IMR-90 (cell line): ENCODE measurements at regions not wholly inside any gene's neighbourhood (a gene's known extent, or its start where the extent isn't known, plus 50 kb on each side); places are given as distances from the start of the nearest gene placed in this dataset.

Experiments used
- ATAC-seq: fragments of 200-7000 bp; cut with Tn5 transposase; 2 replicates; pipeline ENCODE4 v1.9.1; 2020; ENCODE audit warnings: low read depth, mild to moderate bottlenecking, moderate library complexity
- BruUV-seq: library from RNA; stranded (reverse); fragments of 400-500 nt; replicated peaks from 2 replicates; lab custom pipeline; 2021; lab: Mats Ljungman, UMichigan
- CTCF ChIA-PET: fragments of 300-600 bp; formaldehyde crosslinking; extraction: SDS; loops from one replicate; lab custom pipeline; 2021; ENCODE audit warnings: antibody characterized with exemption; lab: Yijun Ruan, JAX
- POLR2A ChIA-PET: fragments of 300-600 bp; sonication (Branson Sonifier 250); formaldehyde crosslinking; loops from one replicate; lab custom pipeline; 2022; ENCODE audit warnings: antibody characterized with exemption; ENCODE audit not compliant: unreplicated experiment; lab: Charles Lee
- DNase-seq: peaks from one replicate; pipeline ENCODE4 v3.0.0; 2013
- H2AFZ ChIP-seq: replicated peaks from 2 replicates; pipeline ENCODE3; 2013; ENCODE audit warnings: low read length, mild to moderate bottlenecking; ENCODE audit not compliant: poor library complexity
- H2AK5ac ChIP-seq: 2 replicates; pipeline ENCODE4 v1.6.1; 2013; ENCODE audit warnings: low read depth, low read length, inconsistent platforms
- H2AK9ac ChIP-seq: replicated peaks from 2 replicates; pipeline ENCODE3; 2013; ENCODE audit warnings: mild to moderate bottlenecking, low read depth, low read length, moderate library complexity; ENCODE audit not compliant: poor library complexity
- H2BK120ac ChIP-seq: 2 replicates; pipeline ENCODE4 v1.6.1; 2013; ENCODE audit warnings: low read depth, low read length, inconsistent platforms
- H2BK15ac ChIP-seq: 3 replicates; pipeline ENCODE4 v1.6.1; 2013; ENCODE audit warnings: low read depth, low read length, inconsistent platforms
- H2BK20ac ChIP-seq: 2 replicates; pipeline ENCODE4 v1.6.1; 2013; ENCODE audit warnings: low read depth, mild to moderate bottlenecking, inconsistent platforms, low read length, moderate library complexity
- H2BK5ac ChIP-seq: 2 replicates; pipeline ENCODE4 v1.6.1; 2013; ENCODE audit warnings: mild to moderate bottlenecking, low read depth, low read length, inconsistent platforms; ENCODE audit not compliant: poor library complexity, severe bottlenecking
- H3K14ac ChIP-seq: replicated peaks from 2 replicates; pipeline ENCODE4 v1.6.1; 2013; ENCODE audit warnings: low read depth, low read length, inconsistent platforms
- H3K18ac ChIP-seq: 2 replicates; pipeline ENCODE4 v1.6.1; 2013; ENCODE audit warnings: low read depth, low read length, control low read depth
- H3K23ac ChIP-seq: 2 replicates; pipeline ENCODE4 v1.6.1; 2013; ENCODE audit warnings: low read depth, low read length, inconsistent platforms
- H3K27ac ChIP-seq: 2 replicates; pipeline ENCODE4 v1.5.1; 2013; ENCODE audit warnings: mild to moderate bottlenecking, control low read depth, low read length; ENCODE audit not compliant: insufficient read depth
- H3K27me3 ChIP-seq: 2 replicates; pipeline ENCODE4 v1.6.1; 2013; ENCODE audit warnings: low read length; ENCODE audit not compliant: control insufficient read depth, insufficient read depth
- H3K36me3 ChIP-seq: 2 replicates; pipeline ENCODE4 v1.6.1; 2013; ENCODE audit warnings: low read length, mixed read lengths; ENCODE audit not compliant: control insufficient read depth, insufficient read depth
- H3K4ac ChIP-seq: 2 replicates; pipeline ENCODE4 v1.6.1; 2013; ENCODE audit warnings: low read depth, low read length, inconsistent platforms
- H3K4me1 ChIP-seq: 2 replicates; pipeline ENCODE4 v1.6.1; 2013; ENCODE audit warnings: low read length, mixed read lengths; ENCODE audit not compliant: control insufficient read depth, insufficient read depth
- H3K4me2 ChIP-seq: 2 replicates; pipeline ENCODE4 v1.6.1; 2013; ENCODE audit warnings: low read depth, mild to moderate bottlenecking, control low read depth, low read length, moderate library complexity
- H3K4me3 ChIP-seq: 2 replicates; pipeline ENCODE4 v1.5.1; 2013; ENCODE audit warnings: low read depth, mild to moderate bottlenecking, control low read depth, low read length, moderate library complexity; ENCODE audit not compliant: insufficient read depth
- H3K56ac ChIP-seq: 2 replicates; pipeline ENCODE4 v1.6.1; 2013; ENCODE audit warnings: low read length, inconsistent platforms; ENCODE audit not compliant: insufficient read depth; ENCODE audit errors: extremely low read depth
- H3K79me1 ChIP-seq, 2 experiments: 2 replicates each; pipeline ENCODE4 v1.6.1; 2013; ENCODE audit warnings: low read length in 2 of 2, inconsistent platforms in 1 of 2, low read depth in 1 of 2
- H3K9ac ChIP-seq: 2 replicates; pipeline ENCODE4 v1.6.1; 2013; ENCODE audit warnings: low read depth, low read length, control low read depth
- H3K9me1 ChIP-seq: 2 replicates; pipeline ENCODE4 v1.6.1; 2013; ENCODE audit warnings: low read length, inconsistent platforms; ENCODE audit not compliant: insufficient read depth
- H3K9me3 ChIP-seq: 2 replicates; pipeline ENCODE4 v1.6.1; 2013; ENCODE audit warnings: low read length; ENCODE audit not compliant: control insufficient read depth, insufficient read depth
- H4K20me1 ChIP-seq: 2 replicates; pipeline ENCODE4 v1.6.1; 2013; ENCODE audit warnings: low read length, inconsistent platforms; ENCODE audit not compliant: insufficient read depth
- H4K5ac ChIP-seq: 2 replicates; pipeline ENCODE4 v1.6.1; 2013; ENCODE audit warnings: mild to moderate bottlenecking, low read depth, low read length, control low read depth
- H4K8ac ChIP-seq, 2 experiments: 2 replicates each; pipeline ENCODE4 v1.6.1; 2013; ENCODE audit warnings: low read depth in 2 of 2, low read length in 2 of 2, control low read depth in 1 of 2, inconsistent platforms in 1 of 2
- H4K91ac ChIP-seq: 2 replicates; pipeline ENCODE4 v1.6.1; 2013; ENCODE audit warnings: low read depth, low read length, inconsistent platforms; ENCODE audit not compliant: insufficient read depth
- BHLHE40 ChIP-seq: fragments of 150-350 bp; IDR thresholded peaks from 2 replicates; pipeline ENCODE4 v1.6.1; 2016; ENCODE audit warnings: mild to moderate bottlenecking, low read depth, low read length
- CEBPB ChIP-seq: IDR thresholded peaks from 2 replicates; pipeline ENCODE4 v1.6.1; 2012; ENCODE audit warnings: low read depth, low read length, improper control_type of control experiment
- CHD1 ChIP-seq: IDR thresholded peaks from 2 replicates; pipeline ENCODE4 v1.6.1; 2012; ENCODE audit warnings: low read depth, low read length, improper control_type of control experiment
- FOS ChIP-seq: fragments of 150-350 bp; IDR thresholded peaks from 2 replicates; pipeline ENCODE4 v1.6.1; 2016; ENCODE audit warnings: low read depth, low read length
- MAFK ChIP-seq: IDR thresholded peaks from 2 replicates; pipeline ENCODE4 v1.6.1; 2012; ENCODE audit warnings: low read depth, low read length, improper control_type of control experiment
- MAZ ChIP-seq: IDR thresholded peaks from 2 replicates; pipeline ENCODE4 v1.6.1; 2012; ENCODE audit warnings: low read depth, mild to moderate bottlenecking, low read length, improper control_type of control experiment, moderate library complexity, borderline replicate concordance
- MXI1 ChIP-seq: IDR thresholded peaks from 2 replicates; pipeline ENCODE4 v1.6.1; 2012; ENCODE audit warnings: low read depth, mild to moderate bottlenecking, low read length, moderate library complexity, borderline replicate concordance
- NFE2L2 ChIP-seq: fragments of 150-350 bp; IDR thresholded peaks from 2 replicates; pipeline ENCODE4 v1.6.1; 2016; ENCODE audit warnings: low read depth, mild to moderate bottlenecking, low read length
- POLR2A ChIP-seq: IDR thresholded peaks from 2 replicates; pipeline ENCODE4 v1.6.1; 2012; ENCODE audit warnings: mild to moderate bottlenecking, low read depth, low read length
- RAD21 ChIP-seq: IDR thresholded peaks from 2 replicates; pipeline ENCODE4 v1.6.1; 2012; ENCODE audit warnings: low read length, improper control_type of control experiment
- RCOR1 ChIP-seq: IDR thresholded peaks from 2 replicates; pipeline ENCODE4 v1.6.1; 2012; ENCODE audit warnings: mild to moderate bottlenecking, low read length, improper control_type of control experiment; ENCODE audit not compliant: insufficient replicate concordance
- RFX5 ChIP-seq: IDR thresholded peaks from 2 replicates; pipeline ENCODE4 v1.8.0; 2012; ENCODE audit warnings: low read depth, mild to moderate bottlenecking, low read length, moderate library complexity
- SMC3 ChIP-seq: fragments of 150-350 bp; IDR thresholded peaks from 2 replicates; pipeline ENCODE4 v1.6.1; 2016; ENCODE audit warnings: low read depth, mild to moderate bottlenecking, antibody characterized with exemption, low read length, moderate library complexity
- WGBS, 2 experiments: methylation state at CpG; one replicate each; pipeline versions ENCODE4 v1.1.5 to v1.1.7; 2013; ENCODE audit warnings: missing lambda C conversion rate in 2 of 2; ENCODE audit not compliant: insufficient read length in 1 of 2; ENCODE audit errors: extremely low coverage in 2 of 2; 5-methylcytosine and 5-hydroxymethylcytosine counted together
- dilution Hi-C: fragments of 300-500 bp; cut with HindIII; formaldehyde crosslinking; loops from one replicate; pipeline ENCODE4 v1.14.3; 2018; ENCODE audit warnings: low sequenced_read_pairs; ENCODE audit not compliant: unreplicated experiment
- in situ Hi-C: fragments of 300-500 bp; cut with MboI; formaldehyde crosslinking; loops from 3 replicates; pipeline ENCODE4 v1.14.3; 2019; ENCODE audit warnings: low sequenced_read_pairs, inconsistent platforms, mixed read lengths
- intact Hi-C: fragments of 100-400 bp; cut with micrococcal nuclease; formaldehyde crosslinking; loops from 2 replicates; pipeline ENCODE4 v1.10.0; 2022
- TF ChIP-seq, protein P1 (sequence below): fragments of 150-350 bp; IDR thresholded peaks from 2 replicates; pipeline ENCODE4 v1.6.1; 2016; ENCODE audit warnings: low read depth, mild to moderate bottlenecking, low read length, moderate library complexity, borderline replicate concordance
- TF ChIP-seq, protein P2 (sequence below): fragments of 150-350 bp; IDR thresholded peaks from 2 replicates; pipeline ENCODE4 v1.6.1; 2017; ENCODE audit warnings: mild to moderate bottlenecking, antibody characterized with exemption, low read length, low read depth
- TF ChIP-seq, protein P3 (sequence below): conservative IDR thresholded peaks from 2 replicates; pipeline ENCODE4 v1.5.1; 2012; ENCODE audit warnings: mild to moderate bottlenecking, low read depth, low read length, improper control_type of control experiment

DNA sequence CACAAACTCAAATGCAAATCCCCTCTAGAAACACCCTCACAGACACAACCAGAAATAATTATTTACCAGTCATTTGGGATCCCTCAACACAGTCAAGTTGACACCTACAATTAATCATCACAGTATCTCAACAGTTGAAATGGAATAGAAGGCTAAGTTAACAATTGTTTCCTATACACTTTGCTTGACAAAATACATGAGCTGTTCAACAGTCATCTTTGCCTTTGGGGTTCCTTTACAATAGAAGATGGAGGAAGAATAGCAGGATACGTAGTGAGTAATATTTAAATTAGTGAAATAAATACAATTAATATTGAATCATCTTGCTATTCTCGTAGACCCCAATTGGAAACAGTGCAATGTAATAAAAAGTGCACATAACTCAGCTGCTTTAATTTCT lies 487.3 kb upstream of the ADAMTS5 start:
- no peak overlapping the region for H2BK120ac ChIP-seq
- no peak overlapping the region for H2BK5ac ChIP-seq
- no peak overlapping the region for H4K5ac ChIP-seq
- ChIA-PET CTCF (no interaction called here), POLR2A (no interaction called here)
- no peak overlapping the region for H3K56ac ChIP-seq
- no peak for TF ChIP-seq MXI1
- TF ChIP-seq, protein P1, sequence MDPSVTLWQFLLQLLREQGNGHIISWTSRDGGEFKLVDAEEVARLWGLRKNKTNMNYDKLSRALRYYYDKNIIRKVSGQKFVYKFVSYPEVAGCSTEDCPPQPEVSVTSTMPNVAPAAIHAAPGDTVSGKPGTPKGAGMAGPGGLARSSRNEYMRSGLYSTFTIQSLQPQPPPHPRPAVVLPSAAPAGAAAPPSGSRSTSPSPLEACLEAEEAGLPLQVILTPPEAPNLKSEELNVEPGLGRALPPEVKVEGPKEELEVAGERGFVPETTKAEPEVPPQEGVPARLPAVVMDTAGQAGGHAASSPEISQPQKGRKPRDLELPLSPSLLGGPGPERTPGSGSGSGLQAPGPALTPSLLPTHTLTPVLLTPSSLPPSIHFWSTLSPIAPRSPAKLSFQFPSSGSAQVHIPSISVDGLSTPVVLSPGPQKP: no peak
- TF ChIP-seq FOS: no peak
- no peak for TF ChIP-seq CEBPB
- no peak for TF ChIP-seq BHLHE40
- TF ChIP-seq MAZ: no peak
- TF ChIP-seq, protein P2, sequence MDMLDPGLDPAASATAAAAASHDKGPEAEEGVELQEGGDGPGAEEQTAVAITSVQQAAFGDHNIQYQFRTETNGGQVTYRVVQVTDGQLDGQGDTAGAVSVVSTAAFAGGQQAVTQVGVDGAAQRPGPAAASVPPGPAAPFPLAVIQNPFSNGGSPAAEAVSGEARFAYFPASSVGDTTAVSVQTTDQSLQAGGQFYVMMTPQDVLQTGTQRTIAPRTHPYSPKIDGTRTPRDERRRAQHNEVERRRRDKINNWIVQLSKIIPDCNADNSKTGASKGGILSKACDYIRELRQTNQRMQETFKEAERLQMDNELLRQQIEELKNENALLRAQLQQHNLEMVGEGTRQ: no peak
- no peak for TF ChIP-seq RCOR1
- TF ChIP-seq, protein P3, sequence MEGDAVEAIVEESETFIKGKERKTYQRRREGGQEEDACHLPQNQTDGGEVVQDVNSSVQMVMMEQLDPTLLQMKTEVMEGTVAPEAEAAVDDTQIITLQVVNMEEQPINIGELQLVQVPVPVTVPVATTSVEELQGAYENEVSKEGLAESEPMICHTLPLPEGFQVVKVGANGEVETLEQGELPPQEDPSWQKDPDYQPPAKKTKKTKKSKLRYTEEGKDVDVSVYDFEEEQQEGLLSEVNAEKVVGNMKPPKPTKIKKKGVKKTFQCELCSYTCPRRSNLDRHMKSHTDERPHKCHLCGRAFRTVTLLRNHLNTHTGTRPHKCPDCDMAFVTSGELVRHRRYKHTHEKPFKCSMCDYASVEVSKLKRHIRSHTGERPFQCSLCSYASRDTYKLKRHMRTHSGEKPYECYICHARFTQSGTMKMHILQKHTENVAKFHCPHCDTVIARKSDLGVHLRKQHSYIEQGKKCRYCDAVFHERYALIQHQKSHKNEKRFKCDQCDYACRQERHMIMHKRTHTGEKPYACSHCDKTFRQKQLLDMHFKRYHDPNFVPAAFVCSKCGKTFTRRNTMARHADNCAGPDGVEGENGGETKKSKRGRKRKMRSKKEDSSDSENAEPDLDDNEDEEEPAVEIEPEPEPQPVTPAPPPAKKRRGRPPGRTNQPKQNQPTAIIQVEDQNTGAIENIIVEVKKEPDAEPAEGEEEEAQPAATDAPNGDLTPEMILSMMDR: no peak
- TF ChIP-seq RFX5: no peak
- TF ChIP-seq CHD1: no peak
- no peak for TF ChIP-seq POLR2A
- TF ChIP-seq SMC3: no peak
- no peak for TF ChIP-seq MAFK
- no peak for TF ChIP-seq RAD21
- no peak for TF ChIP-seq NFE2L2
- no peak overlapping the region for H4K91ac ChIP-seq
- dilution Hi-C loops: no loop called here
- H2AK9ac ChIP-seq: no peak overlapping the region
- BruUV-seq: no TSS peak
- no peak overlapping the region for H3K4ac ChIP-seq
- no peak overlapping the region for H3K23ac ChIP-seq
- H3K9me3 ChIP-seq: no peaks in the 10 kb centered on the region
- no peaks in the 10 kb centered on the region for H3K79me1 ChIP-seq
- ATAC-seq: no peak
- no peak overlapping the region for H3K18ac ChIP-seq
- no peak overlapping the region for H3K9ac ChIP-seq
- WGBS, 2 experiments: no CpG with 5 or more reads among the region's 2 CpGs
- no peaks in the 10 kb centered on the region for H3K36me3 ChIP-seq
- in situ Hi-C loops: no loop called here
- no peak overlapping the region for H3K4me3 ChIP-seq
- H2AK5ac ChIP-seq: no peak overlapping the region
- H4K8ac ChIP-seq: no peak overlapping the region
- no peaks in the 10 kb centered on the region for H3K9me1 ChIP-seq
- no peak overlapping the region for H2BK20ac ChIP-seq
- H2BK15ac ChIP-seq: no peak overlapping the region
- no peaks in the 10 kb centered on the region for H4K20me1 ChIP-seq
- H3K14ac ChIP-seq: no peak overlapping the region
- H3K27ac ChIP-seq: no peak overlapping the region
- no peak overlapping the region for H3K4me2 ChIP-seq
- DNase-seq: no peak
- H3K4me1 ChIP-seq: no peaks in the 10 kb centered on the region
- no peak overlapping the region for H2AFZ ChIP-seq
- intact Hi-C loops: loop anchor here (1.0 kb wide), 1 partner anchor 37 kb away; no protein-coding TSS in a partner anchor
- H3K27me3 ChIP-seq: no peaks in the 10 kb centered on the region
